PC-9 (cell line): ENCODE measurements at regions not wholly inside any gene's neighbourhood (a gene's known extent, or its start where the extent isn't known, plus 50 kb on each side); places are given as distances from the start of the nearest gene placed in this dataset.
A peak's percentile ranks its signal among the peaks of the same experiment; 100 is the strongest.

Experiments used
- BruUV-seq: library from RNA; stranded (reverse); fragments of 400-500 nt; replicated peaks from 2 replicates; lab custom pipeline; 2021; lab: Mats Ljungman, UMichigan
- CTCF ChIA-PET: fragments of 300-600 bp; sonication (Branson Sonifier 250); formaldehyde crosslinking; loops from one replicate; lab custom pipeline; 2022; ENCODE audit warnings: antibody characterized with exemption; lab: Charles Lee
- POLR2A ChIA-PET: fragments of 300-600 bp; sonication (Branson Sonifier 250); formaldehyde crosslinking; loops from one replicate; lab custom pipeline; 2022; ENCODE audit warnings: antibody characterized with exemption; ENCODE audit not compliant: unreplicated experiment; lab: Charles Lee
- DNase-seq, 2 experiments: peaks; one replicate each; pipeline versions ENCODE4 v3.0.0 to v3.0.0-alpha.2; 2015 to 2022; ENCODE audit warnings: mixed read lengths in 1 of 2
- H2AFZ ChIP-seq: fragments of 200-600 bp; sonication (generic); 2 replicates; pipeline ENCODE4 v1.8.1; 2017; ENCODE audit warnings: antibody characterized with exemption
- H3F3A ChIP-seq: fragments of 200-600 bp; sonication (generic); 2 replicates; pipeline ENCODE4 v1.8.1; 2017; ENCODE audit warnings: antibody characterized with exemption, mild to moderate bottlenecking, low read depth; ENCODE audit not compliant: insufficient read depth
- H3K27ac ChIP-seq: fragments of 200-600 bp; sonication (generic); 2 replicates; pipeline ENCODE4 v1.6.1; 2016; ENCODE audit warnings: mixed run types
- H3K27me3 ChIP-seq: fragments of 200-600 bp; sonication (generic); 2 replicates; pipeline ENCODE4 v1.6.1; 2016; ENCODE audit warnings: low read depth, mixed run types; ENCODE audit not compliant: insufficient read depth
- H3K36me3 ChIP-seq: fragments of 200-600 bp; sonication (generic); 2 replicates; pipeline ENCODE4 v1.6.1; 2016; ENCODE audit warnings: low read depth, mixed run types
- H3K4me1 ChIP-seq: fragments of 200-600 bp; sonication (generic); replicated peaks from 2 replicates; pipeline ENCODE4 v1.6.1; 2016; ENCODE audit warnings: mixed run types; ENCODE audit not compliant: insufficient read depth
- H3K4me2 ChIP-seq: fragments of 200-600 bp; sonication (generic); 2 replicates; pipeline ENCODE4 v1.6.1; 2017; ENCODE audit warnings: mixed run types
- H3K4me3 ChIP-seq: fragments of 200-600 bp; sonication (generic); 2 replicates; pipeline ENCODE4 v1.6.1; 2016; ENCODE audit warnings: mixed run types
- H3K79me2 ChIP-seq: fragments of 200-600 bp; sonication (generic); 2 replicates; pipeline ENCODE4 v1.6.1; 2017; ENCODE audit warnings: low read depth, mixed run types
- H3K9me2 ChIP-seq: fragments of 200-600 bp; sonication (generic); 2 replicates; pipeline ENCODE4 v1.8.1; 2017; ENCODE audit warnings: mild to moderate bottlenecking; ENCODE audit not compliant: insufficient read depth
- H3K9me3 ChIP-seq: fragments of 200-600 bp; sonication (generic); 2 replicates; pipeline ENCODE4 v1.8.1; 2016; ENCODE audit warnings: low read depth; ENCODE audit not compliant: insufficient read depth
- H4K20me1 ChIP-seq: fragments of 200-600 bp; sonication (generic); 2 replicates; pipeline ENCODE4 v1.8.1; 2017; ENCODE audit not compliant: insufficient read depth
- EZH2 ChIP-seq: fragments of 200-600 bp; sonication (generic); IDR thresholded peaks from 2 replicates; pipeline ENCODE4 v1.8.0; 2017; ENCODE audit warnings: antibody characterized with exemption, low read depth
- intact Hi-C: fragments of 100-400 bp; cut with micrococcal nuclease; formaldehyde crosslinking; loops from one replicate; pipeline ENCODE4 v1.10.0; 2022; ENCODE audit not compliant: unreplicated experiment
- TF ChIP-seq, protein P1 (sequence below): fragments of 200-600 bp; sonication (generic); conservative IDR thresholded peaks from 2 replicates; pipeline ENCODE4 v1.6.1; 2017; ENCODE audit warnings: mixed run types, antibody characterized with exemption, mild to moderate bottlenecking, moderate library complexity

DNA sequence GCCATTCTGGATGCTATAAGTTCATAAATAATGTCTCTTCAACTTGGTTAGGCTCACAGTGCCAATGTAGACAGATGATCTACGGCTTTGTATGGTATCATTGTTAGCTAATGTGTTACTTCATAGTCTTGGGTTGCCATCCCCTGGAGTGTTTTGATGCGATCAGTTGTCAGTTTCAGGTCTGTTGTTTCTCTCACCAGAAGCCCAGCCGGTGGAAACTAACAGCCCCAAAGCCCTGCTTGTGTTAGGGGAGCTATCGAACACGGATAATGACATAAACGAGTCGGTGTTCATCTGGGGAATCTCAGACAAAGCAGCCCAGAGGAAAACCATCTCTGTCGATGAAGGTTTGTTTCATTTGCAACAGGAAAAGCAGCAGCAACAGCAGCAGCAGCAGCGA, 107.4 kb upstream of the ANKFN1 start:
- POLR2A ChIA-PET: no interaction called here
- H3K4me1 ChIP-seq: no peaks in the 10 kb centered on the region
- TF ChIP-seq, protein P1, sequence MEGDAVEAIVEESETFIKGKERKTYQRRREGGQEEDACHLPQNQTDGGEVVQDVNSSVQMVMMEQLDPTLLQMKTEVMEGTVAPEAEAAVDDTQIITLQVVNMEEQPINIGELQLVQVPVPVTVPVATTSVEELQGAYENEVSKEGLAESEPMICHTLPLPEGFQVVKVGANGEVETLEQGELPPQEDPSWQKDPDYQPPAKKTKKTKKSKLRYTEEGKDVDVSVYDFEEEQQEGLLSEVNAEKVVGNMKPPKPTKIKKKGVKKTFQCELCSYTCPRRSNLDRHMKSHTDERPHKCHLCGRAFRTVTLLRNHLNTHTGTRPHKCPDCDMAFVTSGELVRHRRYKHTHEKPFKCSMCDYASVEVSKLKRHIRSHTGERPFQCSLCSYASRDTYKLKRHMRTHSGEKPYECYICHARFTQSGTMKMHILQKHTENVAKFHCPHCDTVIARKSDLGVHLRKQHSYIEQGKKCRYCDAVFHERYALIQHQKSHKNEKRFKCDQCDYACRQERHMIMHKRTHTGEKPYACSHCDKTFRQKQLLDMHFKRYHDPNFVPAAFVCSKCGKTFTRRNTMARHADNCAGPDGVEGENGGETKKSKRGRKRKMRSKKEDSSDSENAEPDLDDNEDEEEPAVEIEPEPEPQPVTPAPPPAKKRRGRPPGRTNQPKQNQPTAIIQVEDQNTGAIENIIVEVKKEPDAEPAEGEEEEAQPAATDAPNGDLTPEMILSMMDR: no peak
- no peak for TF ChIP-seq EZH2
- no peak overlapping the region for H3K4me3 ChIP-seq
- DNase-seq: no peak
- BruUV-seq: no TSS peak
- CTCF ChIA-PET: no interaction called here
- peaks cover 14% of the 10 kb centered on the region; the same call in 1 of the 2 replicates for H3K27me3 ChIP-seq
- intact Hi-C loops: no loop called here
- H3K4me2 ChIP-seq: no peak overlapping the region
- no peaks in the 10 kb centered on the region for H3K9me2 ChIP-seq
- H4K20me1 ChIP-seq: 0 out of 2 replicates have a peak, but pooled peaks cover 3% of the 10 kb centered on the region
- H2AFZ ChIP-seq: 0 out of 2 replicates have a peak overlapping the region, but pooled peaks have one; percentile 18
- no peak overlapping the region for H3K27ac ChIP-seq
- H3K9me3 ChIP-seq: no peaks in the 10 kb centered on the region
- no peaks in the 10 kb centered on the region for H3K79me2 ChIP-seq
- H3F3A ChIP-seq: no peaks in the 10 kb centered on the region
- no peaks in the 10 kb centered on the region for H3K36me3 ChIP-seq

DNA sequence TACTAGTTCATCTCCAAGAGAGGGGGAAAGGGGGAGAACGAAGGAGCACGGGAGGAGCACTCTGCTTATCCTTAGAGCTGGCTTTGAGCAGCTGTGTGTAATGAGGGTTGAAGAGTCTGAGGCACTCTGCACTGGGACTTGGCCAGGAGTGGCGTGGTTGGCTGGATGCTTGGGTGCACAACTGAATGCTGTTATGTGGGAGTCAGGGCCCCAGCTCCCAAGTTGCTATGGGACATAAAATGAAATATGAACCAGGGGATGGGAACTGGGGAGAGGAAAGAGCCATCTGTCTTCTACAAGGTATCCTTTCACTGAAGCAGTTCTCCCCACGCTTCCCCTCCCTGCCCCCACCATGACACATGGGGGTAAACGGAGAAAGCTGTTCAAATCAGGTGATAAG, 105.9 kb upstream of the ANKFN1 start:
- H3F3A ChIP-seq: no peaks in the 10 kb centered on the region
- no TSS peak for BruUV-seq
- intact Hi-C loops: no loop called here
- H4K20me1 ChIP-seq: 0 out of 2 replicates have a peak, but pooled peaks cover 3% of the 10 kb centered on the region
- no peak for TF ChIP-seq EZH2
- TF ChIP-seq, protein P1: no peak
- H3K27me3 ChIP-seq: peaks cover 8% of the 10 kb centered on the region; the same call in 1 of the 2 replicates
- ChIA-PET CTCF (no interaction called here), POLR2A (no interaction called here)
- no peaks in the 10 kb centered on the region for H3K9me2 ChIP-seq
- no peak for DNase-seq
- no peaks in the 10 kb centered on the region for H3K4me1 ChIP-seq
- no peak overlapping the region for H3K4me2 ChIP-seq
- no peak overlapping the region for H3K27ac ChIP-seq
- no peaks in the 10 kb centered on the region for H3K36me3 ChIP-seq
- H3K4me3 ChIP-seq: no peak overlapping the region
- H3K79me2 ChIP-seq: no peaks in the 10 kb centered on the region
- H3K9me3 ChIP-seq: no peaks in the 10 kb centered on the region
- no peak overlapping the region for H2AFZ ChIP-seq

DNA sequence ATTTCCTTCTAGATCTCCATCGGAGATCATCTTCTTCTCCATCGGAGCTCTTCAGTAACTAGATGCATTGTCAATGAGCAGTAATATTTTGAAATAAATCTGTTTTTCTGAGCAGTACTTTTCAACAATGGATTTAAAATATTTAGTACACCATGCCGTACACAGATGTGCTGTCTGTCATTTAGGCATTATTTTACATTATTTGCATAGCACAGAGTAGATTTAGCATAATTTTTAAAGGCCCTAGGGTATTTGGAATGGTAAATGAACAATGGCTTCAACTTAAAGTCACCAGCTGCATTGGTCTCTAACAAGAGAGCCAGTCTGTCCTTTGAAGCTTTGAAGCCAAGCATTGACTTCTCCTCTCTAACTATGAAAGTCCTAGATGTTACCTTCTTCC, 95.4 kb upstream of the ANKFN1 start:
- H3K4me3 ChIP-seq: no peak overlapping the region
- intact Hi-C loops: no loop called here
- no peaks in the 10 kb centered on the region for H3K79me2 ChIP-seq
- H3K27ac ChIP-seq: no peak overlapping the region
- no peak overlapping the region for H3K4me2 ChIP-seq
- TF ChIP-seq, protein P1: no peak
- TF ChIP-seq EZH2: no peak
- ChIA-PET CTCF (no interaction called here), POLR2A (no interaction called here)
- no peaks in the 10 kb centered on the region for H3K27me3 ChIP-seq
- no TSS peak for BruUV-seq
- no peaks in the 10 kb centered on the region; the same call in 1 of the 2 replicates for H3K9me3 ChIP-seq
- H4K20me1 ChIP-seq: no peaks in the 10 kb centered on the region
- no peak overlapping the region for H2AFZ ChIP-seq
- H3K36me3 ChIP-seq: no peaks in the 10 kb centered on the region
- no peaks in the 10 kb centered on the region for H3K9me2 ChIP-seq
- no peaks in the 10 kb centered on the region for H3F3A ChIP-seq
- no peaks in the 10 kb centered on the region for H3K4me1 ChIP-seq
- DNase-seq: no peak
